ENCODE measurements at regions not wholly inside any gene's neighbourhood (a gene's known extent, or its start where the extent isn't known, plus 50 kb on each side); places are given as distances from the start of the nearest gene placed in this dataset.

- H3K36me3 ChIP-seq = no peaks in the 10 kb centered on the region
- H3K4me1 ChIP-seq = no peaks in the 10 kb centered on the region
- H3K27me3 ChIP-seq = no peaks in the 10 kb centered on the region
- H3K27ac ChIP-seq = no peak overlapping the region
- H3K4me3 ChIP-seq = no peak overlapping the region
- H3K9me3 ChIP-seq = peaks cover 0 to 18% of the 10 kb centered on the region in 2 donors
- DNase-seq (ENCODE audit: low spot score) = no peak
- TF ChIP-seq CTCF (IDR thresholded peaks at IDR 0.05) = no peak
Observed at GRCh38 chr7:84553711-84554110, 359.1 kb upstream of the SEMA3A start.

- no peaks in the 10 kb centered on the region for H3K36me3 ChIP-seq
- no peaks in the 10 kb centered on the region for H3K4me1 ChIP-seq
- DNase-seq (ENCODE audit: low spot score) = no peak
- TF ChIP-seq CTCF (IDR thresholded peaks at IDR 0.05) = no peak
- no peak overlapping the region for H3K4me3 ChIP-seq
- H3K27me3 ChIP-seq = no peaks in the 10 kb centered on the region
- H3K9me3 ChIP-seq = no peaks in the 10 kb centered on the region
- H3K27ac ChIP-seq = no peak overlapping the region
Observed at GRCh38 chr7:84549409-84549808, 354.8 kb upstream of the SEMA3A start.

GRCh38 chr7:84548366-84549365 lies 354.1 kb upstream of the SEMA3A start:
- Histone ChIP-seq H3K27me3 (no peaks in the 10 kb centered on the region), H3K9me3 (no peaks in the 10 kb centered on the region), H3K36me3 (no peaks in the 10 kb centered on the region), H3K4me1 (no peaks in the 10 kb centered on the region), H3K27ac (no peak overlapping the region), H3K4me3 (no peak overlapping the region)
- TF ChIP-seq CTCF (IDR thresholded peaks at IDR 0.05) = no peak
- no peak for DNase-seq (ENCODE audit: low spot score)

- Histone ChIP-seq H3K4me1 (no peaks in the 10 kb centered on the region), H3K27ac (no peak overlapping the region), H3K9me3 (no peaks in the 10 kb centered on the region), H3K4me3 (no peak overlapping the region), H3K27me3 (no peaks in the 10 kb centered on the region), H3K36me3 (no peaks in the 10 kb centered on the region)
- DNase-seq (ENCODE audit: low spot score) = no peak
- TF ChIP-seq CTCF (IDR thresholded peaks at IDR 0.05) = no peak
Observed at GRCh38 chr7:84547331-84547730, 352.7 kb upstream of the SEMA3A start.

GRCh38 chr7:84546403-84546802 lies 351.8 kb upstream of the SEMA3A start:
- TF ChIP-seq CTCF (IDR thresholded peaks at IDR 0.05) = no peak
- H3K9me3 ChIP-seq = no peaks in the 10 kb centered on the region
- no peak for DNase-seq (ENCODE audit: low spot score)
- H3K27me3 ChIP-seq = no peaks in the 10 kb centered on the region
- no peaks in the 10 kb centered on the region for H3K4me1 ChIP-seq
- H3K27ac ChIP-seq = no peak overlapping the region
- H3K36me3 ChIP-seq = no peaks in the 10 kb centered on the region
- H3K4me3 ChIP-seq = no peak overlapping the region

Data from right atrium auricular region (tissue), 2 donors.